ENCODE measurements at regions not wholly inside any gene's neighbourhood (a gene's known extent, or its start where the extent isn't known, plus 50 kb on each side); places are given as distances from the start of the nearest gene placed in this dataset.

DNA sequence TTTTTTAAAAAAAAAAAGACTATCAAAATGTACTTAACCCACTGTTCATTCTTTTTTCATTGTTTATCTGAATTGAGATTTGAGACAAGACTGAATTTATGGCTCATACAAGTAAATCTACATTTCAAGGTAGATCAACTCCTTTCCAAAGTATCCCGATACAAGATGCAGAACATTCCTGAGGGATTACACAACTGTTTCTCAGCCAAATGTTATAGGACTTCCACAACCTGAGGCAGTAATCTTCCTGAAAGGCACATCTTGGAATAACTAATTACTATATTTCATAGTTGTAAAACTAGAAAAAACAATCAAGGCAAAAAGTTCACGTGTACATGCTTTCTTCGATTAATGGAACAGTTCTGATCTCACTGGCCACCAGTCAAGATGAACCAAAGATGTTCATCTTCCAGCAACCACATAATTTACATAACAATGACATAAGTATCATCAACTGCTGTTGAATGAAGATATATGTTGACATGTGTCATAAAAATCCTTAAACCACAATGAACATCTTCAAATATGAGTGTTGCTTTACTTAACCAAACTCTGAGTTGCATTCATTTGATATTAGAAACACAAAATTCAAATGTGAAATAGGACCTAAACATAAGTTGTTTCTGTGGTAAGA is 225.2 kb upstream of the DKK2 start:
- Histone ChIP-seq H3K4me1 (ENCODE audit: control insufficient read depth, insufficient read depth, low read length) (no peaks in the 10 kb centered on the region), H3K36me3 (ENCODE audit: control insufficient read depth, insufficient read depth, low read length) (no peaks in the 10 kb centered on the region), H3K9ac (ENCODE audit: low read depth, low read length) (no peak overlapping the region), H3K4me3 (ENCODE audit: low read depth, low read length) (no peak overlapping the region), H3K27me3 (ENCODE audit: control insufficient read depth, insufficient read depth, low read length) (no peaks in the 10 kb centered on the region), H3K9me3 (ENCODE audit: control insufficient read depth, insufficient read depth, low read length) (no peaks in the 10 kb centered on the region)

DNA sequence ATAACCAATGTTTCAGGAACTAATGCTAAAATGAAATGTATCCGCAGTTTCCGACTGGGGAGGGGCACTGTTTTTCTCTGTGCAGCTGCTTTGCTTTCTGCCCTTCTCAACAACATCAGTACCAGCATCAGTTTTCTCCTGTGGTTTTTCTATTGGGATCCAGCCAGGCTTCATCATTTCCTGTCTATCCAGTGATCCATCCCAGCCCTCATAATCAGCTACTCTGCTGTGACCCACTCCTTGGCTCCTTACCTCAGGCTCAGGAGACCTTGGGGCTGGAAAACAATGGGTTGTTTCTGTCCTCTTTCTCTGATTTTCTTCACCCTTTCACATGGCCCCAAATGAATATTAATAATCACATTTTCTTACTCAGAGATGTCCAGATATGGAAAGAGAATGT is 222.2 kb upstream of the DKK2 start:
- Histone ChIP-seq H3K9ac (ENCODE audit: low read depth, low read length) (no peak overlapping the region), H3K36me3 (ENCODE audit: control insufficient read depth, insufficient read depth, low read length) (no peaks in the 10 kb centered on the region)

DNA sequence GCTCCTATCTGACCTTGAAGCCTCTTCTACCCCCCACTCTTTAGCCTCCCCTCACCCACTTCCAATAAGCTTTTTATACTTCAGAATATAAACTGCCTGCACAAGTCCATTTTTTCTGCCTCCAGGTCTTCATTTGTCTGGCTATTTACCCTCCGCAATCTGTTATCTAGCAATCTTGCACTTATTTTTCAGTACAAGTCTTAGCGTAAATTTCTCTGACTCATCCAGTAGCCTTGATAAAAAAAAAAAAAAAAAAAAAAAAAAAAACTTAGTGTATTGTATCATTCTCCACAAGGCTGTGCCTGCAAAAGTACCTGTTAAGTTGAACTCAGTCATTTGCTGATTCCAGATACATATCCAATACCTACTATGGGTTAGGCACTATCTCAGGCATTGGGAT is 219.5 kb upstream of the DKK2 start:
- Histone ChIP-seq H3K9me3 (ENCODE audit: control insufficient read depth, insufficient read depth, low read length) (no peaks in the 10 kb centered on the region), H3K36me3 (ENCODE audit: control insufficient read depth, insufficient read depth, low read length) (no peaks in the 10 kb centered on the region), H3K9ac (ENCODE audit: low read depth, low read length) (no peak overlapping the region), H3K4me1 (ENCODE audit: control insufficient read depth, insufficient read depth, low read length) (no peaks in the 10 kb centered on the region), H3K27me3 (ENCODE audit: control insufficient read depth, insufficient read depth, low read length) (no peaks in the 10 kb centered on the region), H3K4me3 (ENCODE audit: low read depth, low read length) (no peak overlapping the region)

More for the DNA sequence above, 222.2 kb upstream of the DKK2 start:
- H3K27me3 ChIP-seq (ENCODE audit: control insufficient read depth, insufficient read depth, low read length), result no peaks in the 10 kb centered on the region
- no peaks in the 10 kb centered on the region for H3K4me1 ChIP-seq (ENCODE audit: control insufficient read depth, insufficient read depth, low read length)
- H3K4me3 ChIP-seq (ENCODE audit: low read depth, low read length), result no peak overlapping the region
- no peaks in the 10 kb centered on the region for H3K9me3 ChIP-seq (ENCODE audit: control insufficient read depth, insufficient read depth, low read length)

DNA sequence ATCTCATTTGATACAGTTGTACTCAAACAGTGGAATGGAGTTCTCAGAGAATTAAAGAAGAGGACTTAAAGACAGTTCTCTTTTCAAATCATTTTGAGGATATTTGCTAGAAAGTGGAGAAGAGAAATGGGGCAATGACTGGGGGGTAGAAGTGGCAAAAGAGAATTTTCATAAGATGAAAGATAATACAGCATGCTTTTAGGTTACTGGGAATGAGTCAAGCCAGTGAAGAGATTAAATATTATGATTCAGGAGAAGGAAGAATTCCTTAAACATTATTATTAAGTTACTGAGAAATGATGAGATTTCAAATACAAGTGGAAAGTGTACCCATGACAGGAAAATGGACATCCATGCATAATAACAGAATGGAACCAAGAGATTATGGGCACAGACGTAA is 219.0 kb upstream of the DKK2 start:
- Histone ChIP-seq H3K9me3 (ENCODE audit: control insufficient read depth, insufficient read depth, low read length) (no peaks in the 10 kb centered on the region), H3K9ac (ENCODE audit: low read depth, low read length) (no peak overlapping the region), H3K4me3 (ENCODE audit: low read depth, low read length) (no peak overlapping the region), H3K4me1 (ENCODE audit: control insufficient read depth, insufficient read depth, low read length) (no peaks in the 10 kb centered on the region), H3K27me3 (ENCODE audit: control insufficient read depth, insufficient read depth, low read length) (no peaks in the 10 kb centered on the region), H3K36me3 (ENCODE audit: control insufficient read depth, insufficient read depth, low read length) (no peaks in the 10 kb centered on the region)

DNA sequence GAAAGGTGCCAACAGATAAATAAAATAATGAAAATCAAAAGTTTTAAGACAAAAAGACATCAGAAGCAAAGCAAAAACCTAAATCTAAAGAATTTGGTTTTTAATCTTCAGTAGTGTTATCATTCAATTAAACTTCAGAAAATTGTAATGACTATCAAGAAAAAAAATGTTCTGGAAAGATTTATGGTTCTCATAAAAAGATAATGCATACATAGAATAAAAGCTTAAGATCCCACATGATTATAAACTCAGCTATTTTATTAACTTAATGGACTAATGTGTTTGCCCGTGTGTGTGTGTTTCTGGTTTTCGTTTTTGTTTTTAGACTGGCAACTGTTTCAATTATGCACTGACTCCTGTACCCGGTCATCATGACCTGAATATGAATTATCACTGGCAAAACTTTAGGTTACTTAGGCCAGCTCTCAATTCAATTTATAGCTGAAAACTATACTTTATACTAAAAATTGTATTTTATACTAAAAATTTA is 217.5 kb upstream of the DKK2 start:
- Histone ChIP-seq H3K4me3 (ENCODE audit: low read depth, low read length) (no peak overlapping the region), H3K9ac (ENCODE audit: low read depth, low read length) (no peak overlapping the region), H3K4me1 (ENCODE audit: control insufficient read depth, insufficient read depth, low read length) (no peaks in the 10 kb centered on the region), H3K36me3 (ENCODE audit: control insufficient read depth, insufficient read depth, low read length) (no peaks in the 10 kb centered on the region), H3K9me3 (ENCODE audit: control insufficient read depth, insufficient read depth, low read length) (no peaks in the 10 kb centered on the region), H3K27me3 (ENCODE audit: control insufficient read depth, insufficient read depth, low read length) (no peaks in the 10 kb centered on the region)

DNA sequence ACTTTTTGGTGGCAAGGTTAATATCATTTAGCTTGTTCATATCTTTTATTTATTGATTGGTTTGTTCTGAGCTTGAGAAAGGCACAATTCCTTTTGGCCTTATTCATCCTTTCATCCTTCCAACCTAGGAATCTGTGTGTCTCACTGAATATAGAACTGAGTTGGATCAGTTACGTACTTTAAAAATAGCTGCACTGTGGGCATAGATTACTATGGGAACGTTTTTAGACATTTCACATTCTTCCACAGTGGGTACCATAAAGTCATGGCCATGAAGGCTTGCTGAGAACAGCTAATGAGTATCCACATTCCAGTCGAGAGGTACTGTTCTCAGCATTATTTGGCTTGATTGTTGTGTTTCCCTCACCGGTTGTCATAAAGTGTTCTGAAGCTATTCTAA is 217.0 kb upstream of the DKK2 start:
- Histone ChIP-seq H3K4me1 (ENCODE audit: control insufficient read depth, insufficient read depth, low read length) (no peaks in the 10 kb centered on the region), H3K9me3 (ENCODE audit: control insufficient read depth, insufficient read depth, low read length) (no peaks in the 10 kb centered on the region), H3K9ac (ENCODE audit: low read depth, low read length) (no peak overlapping the region), H3K27me3 (ENCODE audit: control insufficient read depth, insufficient read depth, low read length) (no peaks in the 10 kb centered on the region), H3K36me3 (ENCODE audit: control insufficient read depth, insufficient read depth, low read length) (no peaks in the 10 kb centered on the region), H3K4me3 (ENCODE audit: low read depth, low read length) (no peak overlapping the region)

DNA sequence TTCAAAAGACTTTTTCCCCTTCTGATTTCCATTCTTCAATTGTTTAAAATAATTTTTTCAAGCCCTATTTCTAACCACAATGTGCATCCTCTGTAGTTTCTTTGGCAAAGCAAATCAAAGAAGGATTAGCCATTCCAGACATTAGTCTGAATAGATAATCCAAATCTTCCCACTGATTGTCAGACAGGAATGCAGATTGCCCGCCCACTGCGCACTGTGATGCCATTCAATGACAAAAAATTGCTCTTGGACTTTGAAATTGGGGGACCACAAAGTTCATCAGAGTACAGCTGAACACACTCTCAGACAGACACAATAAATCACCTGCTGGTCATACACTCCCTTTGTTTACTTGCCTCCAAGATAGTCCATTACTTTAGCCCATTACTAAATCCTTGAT is 216.5 kb upstream of the DKK2 start:
- H3K36me3 ChIP-seq (ENCODE audit: control insufficient read depth, insufficient read depth, low read length), result no peaks in the 10 kb centered on the region
- no peaks in the 10 kb centered on the region for H3K4me1 ChIP-seq (ENCODE audit: control insufficient read depth, insufficient read depth, low read length)
- no peaks in the 10 kb centered on the region for H3K27me3 ChIP-seq (ENCODE audit: control insufficient read depth, insufficient read depth, low read length)
- H3K9me3 ChIP-seq (ENCODE audit: control insufficient read depth, insufficient read depth, low read length), result no peaks in the 10 kb centered on the region
- H3K4me3 ChIP-seq (ENCODE audit: low read depth, low read length), result no peak overlapping the region
- H3K9ac ChIP-seq (ENCODE audit: low read depth, low read length), result no peak overlapping the region

DNA sequence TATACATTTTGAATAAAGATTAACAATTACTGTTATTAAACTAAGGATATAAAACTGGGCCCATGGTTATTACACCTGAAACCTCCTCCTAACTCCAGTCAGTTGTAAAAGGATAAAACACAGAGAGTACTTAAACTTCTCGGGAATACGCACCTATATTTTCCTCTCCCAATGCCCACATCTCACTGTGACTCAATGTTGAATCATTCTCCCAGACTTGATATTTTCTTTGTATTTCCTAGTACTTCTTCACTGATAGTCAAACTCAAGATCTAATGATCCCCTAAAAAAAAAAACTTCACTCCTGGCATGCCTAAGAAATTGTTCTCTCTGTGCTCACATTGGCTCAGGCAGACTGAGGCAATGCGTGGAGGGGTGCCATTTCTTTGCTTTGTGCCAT is 212.5 kb upstream of the DKK2 start:
- Histone ChIP-seq H3K4me1 (ENCODE audit: control insufficient read depth, insufficient read depth, low read length) (no peaks in the 10 kb centered on the region), H3K9ac (ENCODE audit: low read depth, low read length) (no peak overlapping the region), H3K27me3 (ENCODE audit: control insufficient read depth, insufficient read depth, low read length) (no peaks in the 10 kb centered on the region), H3K36me3 (ENCODE audit: control insufficient read depth, insufficient read depth, low read length) (no peaks in the 10 kb centered on the region), H3K4me3 (ENCODE audit: low read depth, low read length) (no peak overlapping the region), H3K9me3 (ENCODE audit: control insufficient read depth, insufficient read depth, low read length) (no peaks in the 10 kb centered on the region)

DNA sequence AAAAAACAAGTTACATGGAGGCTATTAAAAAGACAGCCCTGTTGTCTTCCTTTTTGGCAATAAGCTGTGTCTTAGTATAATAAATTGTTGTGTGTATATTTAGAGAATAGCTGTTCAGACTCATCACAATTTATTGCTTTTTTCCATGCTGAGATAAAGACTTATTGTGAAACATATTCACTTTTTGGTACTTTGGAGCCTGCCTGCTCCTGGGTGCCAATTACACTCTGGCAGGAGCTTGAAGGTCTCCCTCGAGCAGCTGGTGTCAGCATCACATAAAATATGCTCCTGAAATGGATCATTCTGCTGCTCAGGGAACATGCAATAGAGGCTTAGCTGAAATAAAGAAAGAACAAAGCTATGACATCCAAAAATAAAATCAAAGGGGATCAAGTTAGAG is 211.6 kb upstream of the DKK2 start:
- no peak overlapping the region for H3K9ac ChIP-seq (ENCODE audit: low read depth, low read length)
- H3K4me1 ChIP-seq (ENCODE audit: control insufficient read depth, insufficient read depth, low read length), result no peaks in the 10 kb centered on the region
- no peaks in the 10 kb centered on the region for H3K36me3 ChIP-seq (ENCODE audit: control insufficient read depth, insufficient read depth, low read length)
- no peaks in the 10 kb centered on the region for H3K9me3 ChIP-seq (ENCODE audit: control insufficient read depth, insufficient read depth, low read length)
- no peak overlapping the region for H3K4me3 ChIP-seq (ENCODE audit: low read depth, low read length)
- H3K27me3 ChIP-seq (ENCODE audit: control insufficient read depth, insufficient read depth, low read length), result no peaks in the 10 kb centered on the region

DNA sequence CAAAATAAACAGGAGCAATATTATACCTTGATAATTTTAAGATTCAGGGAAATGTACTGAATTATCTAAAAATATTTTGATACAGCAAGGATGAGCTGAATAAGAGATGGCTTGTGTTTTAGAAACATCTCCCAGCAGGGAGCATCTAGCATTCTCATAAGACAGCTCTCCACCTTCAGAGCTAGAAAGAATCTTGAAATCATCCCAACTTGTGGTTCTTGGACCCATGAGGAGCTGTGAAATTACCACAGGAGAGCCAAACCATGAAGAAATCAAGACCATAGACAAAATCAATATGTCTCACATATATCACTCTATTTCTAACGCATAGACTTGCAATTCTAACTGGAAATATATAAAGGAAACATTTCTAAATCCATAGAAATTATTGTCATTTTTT is 210.6 kb upstream of the DKK2 start:
- Histone ChIP-seq H3K9me3 (ENCODE audit: control insufficient read depth, insufficient read depth, low read length) (no peaks in the 10 kb centered on the region), H3K4me3 (ENCODE audit: low read depth, low read length) (no peak overlapping the region), H3K27me3 (ENCODE audit: control insufficient read depth, insufficient read depth, low read length) (no peaks in the 10 kb centered on the region), H3K9ac (ENCODE audit: low read depth, low read length) (no peak overlapping the region), H3K4me1 (ENCODE audit: control insufficient read depth, insufficient read depth, low read length) (no peaks in the 10 kb centered on the region), H3K36me3 (ENCODE audit: control insufficient read depth, insufficient read depth, low read length) (no peaks in the 10 kb centered on the region)

DNA sequence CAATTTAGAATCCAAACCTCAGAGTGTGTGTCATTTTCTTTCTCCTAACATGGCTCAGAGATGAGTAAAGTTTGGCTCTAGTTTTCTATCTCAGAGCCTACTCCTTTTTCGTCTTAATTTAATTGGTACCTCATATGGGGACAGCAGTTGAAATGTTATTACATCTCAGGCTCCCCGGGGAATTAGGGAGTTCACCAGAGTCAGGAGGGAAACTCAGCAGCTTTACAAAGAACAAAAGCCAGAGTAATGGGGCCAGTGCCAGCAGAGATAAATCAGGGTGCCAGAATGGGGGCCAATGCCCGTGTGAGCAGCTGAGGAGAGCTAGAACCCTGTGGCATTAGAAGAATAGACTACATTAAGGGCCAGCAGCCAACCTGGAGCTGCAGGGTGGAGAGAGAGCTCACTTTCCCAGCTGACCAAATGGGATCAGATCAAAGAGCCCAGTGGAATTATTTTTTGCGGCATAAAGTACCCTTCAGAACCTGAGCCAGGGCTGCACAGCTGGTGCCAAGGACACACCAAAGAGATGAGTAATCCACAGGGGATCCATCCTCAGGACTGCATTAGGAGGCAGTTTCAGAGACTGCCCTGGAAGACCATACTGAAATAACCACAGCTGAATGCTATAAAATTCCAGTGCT is 207.1 kb upstream of the DKK2 start:
- H3K4me3 ChIP-seq (ENCODE audit: low read depth, low read length), result no peak overlapping the region
- H3K27me3 ChIP-seq (ENCODE audit: control insufficient read depth, insufficient read depth, low read length), result no peaks in the 10 kb centered on the region
- no peaks in the 10 kb centered on the region for H3K36me3 ChIP-seq (ENCODE audit: control insufficient read depth, insufficient read depth, low read length)
- no peaks in the 10 kb centered on the region for H3K9me3 ChIP-seq (ENCODE audit: control insufficient read depth, insufficient read depth, low read length)
- H3K4me1 ChIP-seq (ENCODE audit: control insufficient read depth, insufficient read depth, low read length), result no peaks in the 10 kb centered on the region
- H3K9ac ChIP-seq (ENCODE audit: low read depth, low read length), result no peak overlapping the region

DNA sequence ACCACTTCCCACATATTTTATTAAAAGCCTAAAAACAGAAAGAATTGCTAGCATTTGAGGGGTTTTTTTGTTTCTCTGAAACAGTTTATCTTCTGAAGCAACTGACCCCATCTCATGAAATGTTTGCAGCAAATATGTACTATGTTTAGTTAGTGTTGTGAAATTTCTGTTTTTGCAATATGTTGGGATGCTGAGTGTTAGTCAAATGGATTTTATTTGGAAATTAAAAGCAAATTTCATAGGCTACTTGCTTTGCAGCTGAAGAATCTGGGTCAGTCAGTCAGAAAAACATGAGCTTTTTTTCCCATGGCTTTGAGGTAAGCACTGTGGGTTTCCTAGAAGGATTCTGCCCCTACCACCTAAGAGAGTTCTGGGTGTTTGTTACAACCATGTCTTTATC is 184.9 kb upstream of the DKK2 start:
- H3K4me1 ChIP-seq (ENCODE audit: control insufficient read depth, insufficient read depth, low read length), result no peaks in the 10 kb centered on the region
- H3K27me3 ChIP-seq (ENCODE audit: control insufficient read depth, insufficient read depth, low read length), result no peaks in the 10 kb centered on the region
- no peak overlapping the region for H3K4me3 ChIP-seq (ENCODE audit: low read depth, low read length)
- no peaks in the 10 kb centered on the region for H3K9me3 ChIP-seq (ENCODE audit: control insufficient read depth, insufficient read depth, low read length)
- no peak overlapping the region for H3K9ac ChIP-seq (ENCODE audit: low read depth, low read length)
- H3K36me3 ChIP-seq (ENCODE audit: control insufficient read depth, insufficient read depth, low read length), result no peaks in the 10 kb centered on the region

All from iPS-15b (cell line).